VCaP (cell line): ENCODE measurements at regions not wholly inside any gene's neighbourhood (a gene's known extent, or its start where the extent isn't known, plus 50 kb on each side); places are given as distances from the start of the nearest gene placed in this dataset.

Experiments
- H3K27ac ChIP-seq: fragments of 450-650 bp; 2 replicates; pipeline ENCODE4 v1.5.1; 2017
- CTCF ChIP-seq: fragments of 450-650 bp; conservative IDR thresholded peaks from 2 replicates; pipeline ENCODE4 v1.5.1; 2017; ENCODE audit warnings: mild to moderate bottlenecking, moderate library complexity

GRCh38 chr6:159110013-159110412 lies 59.2 kb upstream of the FNDC1 start:
- TF ChIP-seq CTCF, result peak; percentile 36; the same call in 1 of the 2 replicates
- H3K27ac ChIP-seq, result no peak overlapping the region

GRCh38 chr6:159109391-159109790 lies 59.8 kb upstream of the FNDC1 start:
- no peak overlapping the region for H3K27ac ChIP-seq
- no peak for TF ChIP-seq CTCF

GRCh38 chr6:159108426-159108985 lies 60.7 kb upstream of the FNDC1 start:
- no peak for TF ChIP-seq CTCF
- no peak overlapping the region for H3K27ac ChIP-seq

GRCh38 chr6:159107451-159108260 lies 61.5 kb upstream of the FNDC1 start:
- TF ChIP-seq CTCF, result no peak
- H3K27ac ChIP-seq, result no peak overlapping the region

GRCh38 chr6:159106627-159107241 lies 61.9 kb upstream of the TAGAP start:
- H3K27ac ChIP-seq, result no peak overlapping the region
- no peak for TF ChIP-seq CTCF

- no peak overlapping the region for H3K27ac ChIP-seq
- TF ChIP-seq CTCF, result no peak
Observed at GRCh38 chr6:159105716-159106115, 60.9 kb upstream of the TAGAP start.

- TF ChIP-seq CTCF, result no peak
Observed at GRCh38 chr6:159104931-159105330, 60.1 kb upstream of the TAGAP start.

More at GRCh38 chr6:159104931-159105330, 60.1 kb upstream of the TAGAP start:
- no peak overlapping the region for H3K27ac ChIP-seq
